ENCODE measurements at regions not wholly inside any gene's neighbourhood (a gene's known extent, or its start where the extent isn't known, plus 50 kb on each side); places are given as distances from the start of the nearest gene placed in this dataset.

- DNase-seq (ENCODE audit: extremely low spot score): no peak
- intact Hi-C loops (cut with DNase I): no loop called here
- Histone ChIP-seq H3K9me3 (peaks cover 0 to 5% (median 0%) of the 10 kb centered on the region in 4 donors), H3K4me1 (no peaks in the 10 kb centered on the region), H3K4me3 (no peak overlapping the region), H3K36me3 (no peaks in the 10 kb centered on the region), H3K27ac (replicated peaks in 1 of 4) (no peak overlapping the region), H3K27me3 (no peaks in the 10 kb centered on the region)
- TF ChIP-seq CTCF (IDR thresholded peaks at IDR 0.05) (no peak), POLR2AphosphoS5 (IDR thresholded peaks at IDR 0.05) (no peak), POLR2A (IDR thresholded peaks at IDR 0.05; ENCODE audit: low read depth) (no peak), EP300 (IDR thresholded peaks at IDR 0.05) (no peak)
- WGBS: 59% methylated on average over 2 of the region's 2 CpGs
Measured at GRCh38 chr13:73551736-73552135, 492.9 kb downstream of the KLF5 start.

GRCh38 chr13:73549717-73550116 lies 490.9 kb downstream of the KLF5 start:
- WGBS: 47% methylated on average over 3 of the region's 3 CpGs
- no peak for TF ChIP-seq POLR2A (IDR thresholded peaks at IDR 0.05; ENCODE audit: low read depth)
- no peak for TF ChIP-seq POLR2AphosphoS5 (IDR thresholded peaks at IDR 0.05)
- no peak for TF ChIP-seq EP300 (IDR thresholded peaks at IDR 0.05)
- no peak for TF ChIP-seq CTCF (IDR thresholded peaks at IDR 0.05)
- peaks cover 0 to 5% (median 0%) of the 10 kb centered on the region in 4 donors for H3K9me3 ChIP-seq
- no peak overlapping the region for H3K4me3 ChIP-seq
- no peaks in the 10 kb centered on the region for H3K4me1 ChIP-seq
- no peak overlapping the region for H3K27ac ChIP-seq (replicated peaks in 1 of 4)
- no peaks in the 10 kb centered on the region for H3K36me3 ChIP-seq
- H3K27me3 ChIP-seq: no peaks in the 10 kb centered on the region
- no peak for DNase-seq (ENCODE audit: extremely low spot score)
- intact Hi-C loops (cut with DNase I): no loop called here

- Histone ChIP-seq H3K9me3 (no peaks in the 10 kb centered on the region), H3K27ac (replicated peaks in 1 of 4) (no peak overlapping the region), H3K4me1 (no peaks in the 10 kb centered on the region), H3K4me3 (no peak overlapping the region), H3K36me3 (no peaks in the 10 kb centered on the region), H3K27me3 (no peaks in the 10 kb centered on the region)
- intact Hi-C loops (cut with DNase I): no loop called here
- no peak for TF ChIP-seq EP300 (IDR thresholded peaks at IDR 0.05)
- no peak for TF ChIP-seq POLR2AphosphoS5 (IDR thresholded peaks at IDR 0.05)
- no peak for TF ChIP-seq CTCF (IDR thresholded peaks at IDR 0.05)
- no peak for TF ChIP-seq POLR2A (IDR thresholded peaks at IDR 0.05; ENCODE audit: low read depth)
- no peak for DNase-seq (ENCODE audit: extremely low spot score)
- 85% methylated on average over 2 of the region's 2 CpGs for WGBS
Measured at GRCh38 chr13:73548449-73548848, 489.6 kb downstream of the KLF5 start.

- WGBS: 60% methylated on average over 1 of the region's 1 CpG
- Histone ChIP-seq H3K4me3 (no peak overlapping the region), H3K27me3 (no peaks in the 10 kb centered on the region), H3K27ac (replicated peaks in 1 of 4) (no peak overlapping the region), H3K9me3 (no peaks in the 10 kb centered on the region), H3K4me1 (peaks cover 0 to 3% (median 0%) of the 10 kb centered on the region in 4 donors), H3K36me3 (no peaks in the 10 kb centered on the region)
- intact Hi-C loops (cut with DNase I): no loop called here
- no peak for DNase-seq (ENCODE audit: extremely low spot score)
- TF ChIP-seq EP300 (IDR thresholded peaks at IDR 0.05) (no peak), POLR2A (IDR thresholded peaks at IDR 0.05; ENCODE audit: low read depth) (no peak), POLR2AphosphoS5 (IDR thresholded peaks at IDR 0.05) (no peak), CTCF (IDR thresholded peaks at IDR 0.05) (no peak)
Measured at GRCh38 chr13:73547239-73547638, 488.4 kb downstream of the KLF5 start.

GRCh38 chr13:73544175-73544574 lies 485.4 kb downstream of the KLF5 start:
- Histone ChIP-seq H3K9me3 (no peaks in the 10 kb centered on the region), H3K27ac (replicated peaks in 1 of 4) (no peak overlapping the region), H3K4me1 (peaks cover 0 to 3% (median 0%) of the 10 kb centered on the region in 4 donors), H3K36me3 (no peaks in the 10 kb centered on the region), H3K27me3 (no peaks in the 10 kb centered on the region), H3K4me3 (no peak overlapping the region)
- no peak for DNase-seq (ENCODE audit: extremely low spot score)
- intact Hi-C loops (cut with DNase I): no loop called here
- TF ChIP-seq CTCF (IDR thresholded peaks at IDR 0.05) (no peak), POLR2AphosphoS5 (IDR thresholded peaks at IDR 0.05) (no peak), POLR2A (IDR thresholded peaks at IDR 0.05; ENCODE audit: low read depth) (no peak), EP300 (IDR thresholded peaks at IDR 0.05) (no peak)
- 86% methylated on average over 1 of the region's 1 CpG for WGBS

Data from esophagus muscularis mucosa (tissue), 4 donors.